IMR-90 (cell line): ENCODE measurements at regions not wholly inside any gene's neighbourhood (a gene's known extent, or its start where the extent isn't known, plus 50 kb on each side); places are given as distances from the start of the nearest gene placed in this dataset.

Source experiments
- ATAC-seq: fragments of 200-7000 bp; cut with Tn5 transposase; 2 replicates; pipeline ENCODE4 v1.9.1; 2020; ENCODE audit warnings: low read depth, mild to moderate bottlenecking, moderate library complexity
- BruUV-seq: library from RNA; stranded (reverse); fragments of 400-500 nt; replicated peaks from 2 replicates; lab custom pipeline; 2021; lab: Mats Ljungman, UMichigan
- CTCF ChIA-PET: fragments of 300-600 bp; formaldehyde crosslinking; extraction: SDS; loops from one replicate; lab custom pipeline; 2021; ENCODE audit warnings: antibody characterized with exemption; lab: Yijun Ruan, JAX
- POLR2A ChIA-PET: fragments of 300-600 bp; sonication (Branson Sonifier 250); formaldehyde crosslinking; loops from one replicate; lab custom pipeline; 2022; ENCODE audit warnings: antibody characterized with exemption; ENCODE audit not compliant: unreplicated experiment; lab: Charles Lee
- DNase-seq: peaks from one replicate; pipeline ENCODE4 v3.0.0; 2013
- H2AFZ ChIP-seq: replicated peaks from 2 replicates; pipeline ENCODE3; 2013; ENCODE audit warnings: low read length, mild to moderate bottlenecking; ENCODE audit not compliant: poor library complexity
- H2AK5ac ChIP-seq: 2 replicates; pipeline ENCODE4 v1.6.1; 2013; ENCODE audit warnings: low read depth, low read length, inconsistent platforms
- H2AK9ac ChIP-seq: replicated peaks from 2 replicates; pipeline ENCODE3; 2013; ENCODE audit warnings: mild to moderate bottlenecking, low read depth, low read length, moderate library complexity; ENCODE audit not compliant: poor library complexity
- H2BK120ac ChIP-seq: 2 replicates; pipeline ENCODE4 v1.6.1; 2013; ENCODE audit warnings: low read depth, low read length, inconsistent platforms
- H2BK15ac ChIP-seq: 3 replicates; pipeline ENCODE4 v1.6.1; 2013; ENCODE audit warnings: low read depth, low read length, inconsistent platforms
- H2BK20ac ChIP-seq: 2 replicates; pipeline ENCODE4 v1.6.1; 2013; ENCODE audit warnings: low read depth, mild to moderate bottlenecking, inconsistent platforms, low read length, moderate library complexity
- H2BK5ac ChIP-seq: 2 replicates; pipeline ENCODE4 v1.6.1; 2013; ENCODE audit warnings: mild to moderate bottlenecking, low read depth, low read length, inconsistent platforms; ENCODE audit not compliant: poor library complexity, severe bottlenecking
- H3K14ac ChIP-seq: replicated peaks from 2 replicates; pipeline ENCODE4 v1.6.1; 2013; ENCODE audit warnings: low read depth, low read length, inconsistent platforms
- H3K18ac ChIP-seq: 2 replicates; pipeline ENCODE4 v1.6.1; 2013; ENCODE audit warnings: low read depth, low read length, control low read depth
- H3K23ac ChIP-seq: 2 replicates; pipeline ENCODE4 v1.6.1; 2013; ENCODE audit warnings: low read depth, low read length, inconsistent platforms
- H3K27ac ChIP-seq: 2 replicates; pipeline ENCODE4 v1.5.1; 2013; ENCODE audit warnings: mild to moderate bottlenecking, control low read depth, low read length; ENCODE audit not compliant: insufficient read depth
- H3K27me3 ChIP-seq: 2 replicates; pipeline ENCODE4 v1.6.1; 2013; ENCODE audit warnings: low read length; ENCODE audit not compliant: control insufficient read depth, insufficient read depth
- H3K36me3 ChIP-seq: 2 replicates; pipeline ENCODE4 v1.6.1; 2013; ENCODE audit warnings: low read length, mixed read lengths; ENCODE audit not compliant: control insufficient read depth, insufficient read depth
- H3K4ac ChIP-seq: 2 replicates; pipeline ENCODE4 v1.6.1; 2013; ENCODE audit warnings: low read depth, low read length, inconsistent platforms
- H3K4me1 ChIP-seq: 2 replicates; pipeline ENCODE4 v1.6.1; 2013; ENCODE audit warnings: low read length, mixed read lengths; ENCODE audit not compliant: control insufficient read depth, insufficient read depth
- H3K4me2 ChIP-seq: 2 replicates; pipeline ENCODE4 v1.6.1; 2013; ENCODE audit warnings: low read depth, mild to moderate bottlenecking, control low read depth, low read length, moderate library complexity
- H3K4me3 ChIP-seq: 2 replicates; pipeline ENCODE4 v1.5.1; 2013; ENCODE audit warnings: low read depth, mild to moderate bottlenecking, control low read depth, low read length, moderate library complexity; ENCODE audit not compliant: insufficient read depth
- H3K56ac ChIP-seq: 2 replicates; pipeline ENCODE4 v1.6.1; 2013; ENCODE audit warnings: low read length, inconsistent platforms; ENCODE audit not compliant: insufficient read depth; ENCODE audit errors: extremely low read depth
- H3K79me1 ChIP-seq, 2 experiments: 2 replicates each; pipeline ENCODE4 v1.6.1; 2013; ENCODE audit warnings: low read length in 2 of 2, inconsistent platforms in 1 of 2, low read depth in 1 of 2
- H3K9ac ChIP-seq: 2 replicates; pipeline ENCODE4 v1.6.1; 2013; ENCODE audit warnings: low read depth, low read length, control low read depth
- H3K9me1 ChIP-seq: 2 replicates; pipeline ENCODE4 v1.6.1; 2013; ENCODE audit warnings: low read length, inconsistent platforms; ENCODE audit not compliant: insufficient read depth
- H3K9me3 ChIP-seq: 2 replicates; pipeline ENCODE4 v1.6.1; 2013; ENCODE audit warnings: low read length; ENCODE audit not compliant: control insufficient read depth, insufficient read depth
- H4K20me1 ChIP-seq: 2 replicates; pipeline ENCODE4 v1.6.1; 2013; ENCODE audit warnings: low read length, inconsistent platforms; ENCODE audit not compliant: insufficient read depth
- H4K5ac ChIP-seq: 2 replicates; pipeline ENCODE4 v1.6.1; 2013; ENCODE audit warnings: mild to moderate bottlenecking, low read depth, low read length, control low read depth
- H4K8ac ChIP-seq, 2 experiments: 2 replicates each; pipeline ENCODE4 v1.6.1; 2013; ENCODE audit warnings: low read depth in 2 of 2, low read length in 2 of 2, control low read depth in 1 of 2, inconsistent platforms in 1 of 2
- H4K91ac ChIP-seq: 2 replicates; pipeline ENCODE4 v1.6.1; 2013; ENCODE audit warnings: low read depth, low read length, inconsistent platforms; ENCODE audit not compliant: insufficient read depth
- MXI1 ChIP-seq: IDR thresholded peaks from 2 replicates; pipeline ENCODE4 v1.6.1; 2012; ENCODE audit warnings: low read depth, mild to moderate bottlenecking, low read length, moderate library complexity, borderline replicate concordance
- NFE2L2 ChIP-seq: fragments of 150-350 bp; IDR thresholded peaks from 2 replicates; pipeline ENCODE4 v1.6.1; 2016; ENCODE audit warnings: low read depth, mild to moderate bottlenecking, low read length
- POLR2A ChIP-seq: IDR thresholded peaks from 2 replicates; pipeline ENCODE4 v1.6.1; 2012; ENCODE audit warnings: mild to moderate bottlenecking, low read depth, low read length
- RCOR1 ChIP-seq: IDR thresholded peaks from 2 replicates; pipeline ENCODE4 v1.6.1; 2012; ENCODE audit warnings: mild to moderate bottlenecking, low read length, improper control_type of control experiment; ENCODE audit not compliant: insufficient replicate concordance
- SMC3 ChIP-seq: fragments of 150-350 bp; IDR thresholded peaks from 2 replicates; pipeline ENCODE4 v1.6.1; 2016; ENCODE audit warnings: low read depth, mild to moderate bottlenecking, antibody characterized with exemption, low read length, moderate library complexity
- WGBS, 2 experiments: methylation state at CpG; one replicate each; pipeline versions ENCODE4 v1.1.5 to v1.1.7; 2013; ENCODE audit warnings: missing lambda C conversion rate in 2 of 2; ENCODE audit not compliant: insufficient read length in 1 of 2; ENCODE audit errors: extremely low coverage in 2 of 2; 5-methylcytosine and 5-hydroxymethylcytosine counted together
- dilution Hi-C: fragments of 300-500 bp; cut with HindIII; formaldehyde crosslinking; loops from one replicate; pipeline ENCODE4 v1.14.3; 2018; ENCODE audit warnings: low sequenced_read_pairs; ENCODE audit not compliant: unreplicated experiment
- in situ Hi-C: fragments of 300-500 bp; cut with MboI; formaldehyde crosslinking; loops from 3 replicates; pipeline ENCODE4 v1.14.3; 2019; ENCODE audit warnings: low sequenced_read_pairs, inconsistent platforms, mixed read lengths
- intact Hi-C: fragments of 100-400 bp; cut with micrococcal nuclease; formaldehyde crosslinking; loops from 2 replicates; pipeline ENCODE4 v1.10.0; 2022
- TF ChIP-seq, protein P1 (sequence below): fragments of 150-350 bp; IDR thresholded peaks from 2 replicates; pipeline ENCODE4 v1.6.1; 2016; ENCODE audit warnings: low read depth, mild to moderate bottlenecking, low read length, moderate library complexity, borderline replicate concordance

GRCh38 chr14:50037240-50037639, 79.1 kb downstream of the VCPKMT start:
- in situ Hi-C loops: no loop called here

More at GRCh38 chr14:50037240-50037639, 79.1 kb downstream of the VCPKMT start:
- no peak overlapping the region for H3K23ac ChIP-seq
- H3K27ac ChIP-seq: no peak overlapping the region
- no peak overlapping the region for H2AK9ac ChIP-seq
- H3K4me3 ChIP-seq: no peak overlapping the region
- no peak overlapping the region for H3K56ac ChIP-seq
- no peak overlapping the region for H3K4me2 ChIP-seq
- no peak overlapping the region for H3K18ac ChIP-seq
- ATAC-seq (no peak), DNase-seq (no peak)
- H4K20me1 ChIP-seq: peaks cover 4% of the 10 kb centered on the region; the same call in 1 of the 2 replicates
- peak overlapping the region; percentile 44; the same call in 1 of the 2 replicates for H2AK5ac ChIP-seq
- no peak overlapping the region for H3K14ac ChIP-seq
- no peak overlapping the region for H4K91ac ChIP-seq
- no peaks in the 10 kb centered on the region for H3K36me3 ChIP-seq
- H3K27me3 ChIP-seq: no peaks in the 10 kb centered on the region
- H3K9me3 ChIP-seq: no peaks in the 10 kb centered on the region
- H2BK15ac ChIP-seq: no peak overlapping the region; the same call in 2 of the 3 replicates
- H3K79me1 ChIP-seq: peaks cover 0 to 20% of the 10 kb centered on the region in 2 experiments; a peak in 3 of 4 replicates
- WGBS, 2 experiments: no CpG with 5 or more reads among the region's 2 CpGs
- TF ChIP-seq NFE2L2 (no peak), RCOR1 (no peak), SMC3 (no peak), MXI1 (no peak), POLR2A (no peak)
- TF ChIP-seq, protein P1, sequence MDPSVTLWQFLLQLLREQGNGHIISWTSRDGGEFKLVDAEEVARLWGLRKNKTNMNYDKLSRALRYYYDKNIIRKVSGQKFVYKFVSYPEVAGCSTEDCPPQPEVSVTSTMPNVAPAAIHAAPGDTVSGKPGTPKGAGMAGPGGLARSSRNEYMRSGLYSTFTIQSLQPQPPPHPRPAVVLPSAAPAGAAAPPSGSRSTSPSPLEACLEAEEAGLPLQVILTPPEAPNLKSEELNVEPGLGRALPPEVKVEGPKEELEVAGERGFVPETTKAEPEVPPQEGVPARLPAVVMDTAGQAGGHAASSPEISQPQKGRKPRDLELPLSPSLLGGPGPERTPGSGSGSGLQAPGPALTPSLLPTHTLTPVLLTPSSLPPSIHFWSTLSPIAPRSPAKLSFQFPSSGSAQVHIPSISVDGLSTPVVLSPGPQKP: no peak
- dilution Hi-C loops (no loop called here), intact Hi-C loops (no loop called here)
- H3K4me1 ChIP-seq: peaks cover 25% of the 10 kb centered on the region
- 0 out of 2 replicates have a peak overlapping the region, but pooled peaks have one; percentile 33 for H3K4ac ChIP-seq
- no peak overlapping the region for H3K9ac ChIP-seq
- ChIA-PET POLR2A (no interaction called here), CTCF (interaction anchor here (2.2 kb wide), 1 partner anchor 175 kb away, joined by 12 read pairs; no protein-coding TSS in a partner anchor)
- H4K8ac ChIP-seq: no peak overlapping the region; a peak in 1 of 4 replicates
- H4K5ac ChIP-seq: no peak overlapping the region
- H2BK120ac ChIP-seq: no peak overlapping the region
- H2BK5ac ChIP-seq: no peak overlapping the region
- peaks cover 24% of the 10 kb centered on the region for H3K9me1 ChIP-seq
- BruUV-seq: no TSS peak
- no peak overlapping the region for H2BK20ac ChIP-seq
- no peak overlapping the region for H2AFZ ChIP-seq
